AG09309 (cell line): ENCODE measurements at regions not wholly inside any gene's neighbourhood (a gene's known extent, or its start where the extent isn't known, plus 50 kb on each side); places are given as distances from the start of the nearest gene placed in this dataset.

Experiments
- DNase-seq: peaks from one replicate; pipeline ENCODE4 v3.0.0-alpha.2; 2010; ENCODE audit warnings: low read depth
- H3K4me3 ChIP-seq: 2 replicates; pipeline ENCODE4 v1.5.1; 2011; ENCODE audit warnings: mild to moderate bottlenecking, low read depth, low read length, moderate library complexity; ENCODE audit not compliant: control insufficient read depth
- CTCF ChIP-seq: IDR thresholded peaks from 2 replicates; pipeline ENCODE4 v1.5.1; 2011; ENCODE audit warnings: mild to moderate bottlenecking, low read depth, low read length, inconsistent platforms; ENCODE audit not compliant: insufficient read depth, control insufficient read depth; ENCODE audit errors: missing control alignments

DNA sequence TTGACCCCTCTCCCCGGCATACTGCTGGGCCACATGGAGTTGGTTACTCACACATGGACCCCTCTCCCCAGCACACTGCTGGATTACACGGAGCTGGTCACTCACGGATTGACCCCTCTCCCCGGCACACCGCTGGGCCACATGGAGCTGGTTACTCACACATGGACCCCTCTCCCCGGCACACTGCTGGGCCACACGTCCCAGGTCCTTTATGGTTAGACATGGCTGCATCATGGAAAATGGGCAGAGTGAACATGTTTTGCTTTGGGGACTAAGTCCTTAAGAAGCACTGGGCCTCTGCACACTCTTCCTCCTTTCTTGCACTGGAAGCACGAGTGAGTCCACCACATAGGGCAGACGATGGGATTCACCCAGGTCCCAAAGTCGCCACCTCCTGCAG, 102.1 kb upstream of the SHH start:
- no peak overlapping the region for H3K4me3 ChIP-seq
- no peak for TF ChIP-seq CTCF
- DNase-seq, result no peak

- TF ChIP-seq CTCF, result no peak
- DNase-seq, result no peak
- no peak overlapping the region for H3K4me3 ChIP-seq
Measured at GRCh38 chr7:155913719-155914118, 101.5 kb upstream of the SHH start.

GRCh38 chr7:155913291-155913690, 101.0 kb upstream of the SHH start:
- TF ChIP-seq CTCF, result no peak
- DNase-seq, result no peak
- H3K4me3 ChIP-seq, result no peak overlapping the region

DNA sequence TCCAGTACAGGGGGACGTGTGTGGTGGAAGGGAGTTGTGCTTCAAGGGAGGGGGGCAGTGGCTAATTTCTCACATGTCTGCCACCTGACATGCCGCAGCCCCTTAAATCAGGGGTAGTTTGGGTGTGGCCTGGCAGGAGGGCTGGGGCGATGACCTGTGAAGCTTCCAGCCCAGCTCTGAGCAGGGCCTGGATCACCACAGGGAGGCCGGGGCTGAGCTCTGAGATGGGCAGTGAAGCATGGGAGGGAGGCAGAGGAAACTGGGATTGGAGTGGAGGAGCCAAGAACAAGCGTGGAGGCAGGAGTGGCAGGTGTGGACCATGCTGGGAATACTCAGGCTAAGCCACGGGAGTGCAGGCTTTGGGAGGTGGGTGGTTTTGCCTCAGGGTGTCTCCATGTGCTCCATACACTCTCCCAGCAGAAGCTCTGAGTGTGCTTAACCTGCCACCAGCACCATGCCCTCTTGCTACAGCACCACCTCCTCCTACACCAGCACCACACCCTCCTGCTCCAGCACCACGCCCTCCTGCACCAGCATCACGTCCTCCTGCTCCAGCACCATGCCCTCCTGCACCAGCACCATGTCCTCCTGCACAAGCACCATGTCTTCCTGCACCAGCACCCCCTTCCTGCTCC, 99.3 kb upstream of the SHH start:
- TF ChIP-seq CTCF, result no peak
- H3K4me3 ChIP-seq, result no peak overlapping the region
- no peak for DNase-seq

DNA sequence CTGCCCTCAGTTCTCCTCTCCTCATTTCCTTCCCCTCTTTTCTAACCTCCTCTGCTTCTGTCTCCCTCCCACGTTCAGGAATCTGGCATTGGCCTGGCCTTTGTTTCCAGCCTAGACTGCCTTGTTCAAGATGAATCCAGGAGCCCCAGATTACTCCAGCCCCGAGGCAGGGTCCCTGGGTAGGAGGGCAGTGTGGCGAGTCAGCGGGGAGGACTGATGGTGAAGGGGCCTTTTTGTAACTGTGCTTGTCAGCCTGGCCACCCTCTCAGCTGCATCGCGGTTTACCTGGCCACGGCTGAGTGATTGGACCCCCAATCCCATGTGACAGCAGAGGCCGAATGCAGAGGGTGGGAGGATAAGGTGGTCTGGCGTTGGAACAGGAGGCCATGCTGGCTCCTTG, 96.1 kb upstream of the SHH start:
- no peak for TF ChIP-seq CTCF
- H3K4me3 ChIP-seq, result no peak overlapping the region
- no peak for DNase-seq

- no peak overlapping the region for H3K4me3 ChIP-seq
- no peak for DNase-seq
- TF ChIP-seq CTCF, result no peak
Measured at GRCh38 chr7:155907450-155908200, 95.4 kb upstream of the SHH start.
